Uterus (tissue), 3 donors: ENCODE measurements at regions not wholly inside any gene's neighbourhood (a gene's known extent, or its start where the extent isn't known, plus 50 kb on each side); places are given as distances from the start of the nearest gene placed in this dataset.

ENCODE experiments used
- DNase-seq, 2 donors: peaks; one replicate each; pipeline ENCODE4 v3.0.0-alpha.2; 2019 to 2020
- H3K27ac ChIP-seq, 2 donors: fragments of 200-600 bp; sonication (generic); 1 replicate in 1 of 2; 2 replicates in 1 of 2; pipeline ENCODE4 v1.5.1; 2016 to 2018
- H3K27me3 ChIP-seq, 2 donors: fragments of 200-600 bp; sonication (generic); one replicate each; pipeline ENCODE4 v1.5.1; 2018 to 2019; ENCODE audit warnings: control low read depth in 1 of 2
- H3K36me3 ChIP-seq, 2 donors: fragments of 200-600 bp; sonication (generic); one replicate each; pipeline ENCODE4 v1.5.1; 2019; ENCODE audit warnings: control low read depth in 1 of 2
- H3K4me1 ChIP-seq, 2 donors: fragments of 200-600 bp; sonication (generic); one replicate each; pipeline ENCODE4 v1.5.1; 2018 to 2019; ENCODE audit warnings: control low read depth in 1 of 2
- H3K4me3 ChIP-seq, 2 donors: fragments of 200-600 bp; sonication (generic); 1 replicate in 1 of 2; 2 replicates in 1 of 2; pipeline ENCODE4 v1.5.1; 2018 to 2019; ENCODE audit warnings: mild to moderate bottlenecking in 1 of 2
- H3K9me3 ChIP-seq, 2 donors: fragments of 200-600 bp; sonication (generic); one replicate each; pipeline ENCODE4 v1.5.1; 2019; ENCODE audit warnings: control low read depth in 1 of 2
- POLR2A ChIP-seq, 2 donors: fragments of 450-650 bp; IDR thresholded peaks; one replicate each; pipeline ENCODE4 v1.6.1; 2016; ENCODE audit warnings: antibody characterized with exemption in 2 of 2, mild to moderate bottlenecking in 1 of 2, moderate library complexity in 1 of 2
- intact Hi-C: fragments of 100-400 bp; cut with DNase I; formaldehyde crosslinking; loops from one replicate; pipeline ENCODE4 v1.15.1; 2023; ENCODE audit warnings: low total_unique reads
- TF ChIP-seq, protein P1 (sequence below), 4 experiments: fragments of 200-600 bp in 2 of 4; fragments of 450-650 bp in 2 of 4; sonication (generic) in 2 of 4; IDR thresholded peaks; one replicate each; pipeline ENCODE4 v1.5.1; 2016 to 2019; ENCODE audit warnings: antibody characterized with exemption in 4 of 4, mild to moderate bottlenecking in 2 of 4, moderate library complexity in 1 of 4
- donor health status: DM: yes; HTN: yes; CAD: no.

DNA sequence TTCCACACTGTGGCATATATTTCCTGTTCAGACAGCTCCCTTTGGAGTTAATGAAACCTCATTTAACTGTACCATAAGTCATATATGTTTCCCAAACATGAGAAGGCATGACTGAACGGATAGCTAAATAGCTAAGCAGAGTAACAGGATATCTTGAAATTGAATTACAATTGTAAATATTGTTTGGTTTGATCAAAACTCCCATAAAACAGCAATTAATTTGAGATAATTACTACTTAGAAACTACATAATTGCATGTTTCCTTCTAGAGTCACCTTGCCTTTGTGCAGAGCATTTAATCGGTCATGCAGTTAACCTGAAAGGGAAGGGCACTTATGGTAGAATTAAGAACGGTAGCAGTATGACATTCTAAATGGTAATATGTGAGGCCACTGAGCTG, 179.0 kb upstream of the MAP3K7 start:
- no peak overlapping the region for H3K4me3 ChIP-seq
- H3K27me3 ChIP-seq: no peaks in the 10 kb centered on the region
- no peaks in the 10 kb centered on the region for H3K4me1 ChIP-seq
- no peaks in the 10 kb centered on the region for H3K36me3 ChIP-seq
- TF ChIP-seq, protein P1, sequence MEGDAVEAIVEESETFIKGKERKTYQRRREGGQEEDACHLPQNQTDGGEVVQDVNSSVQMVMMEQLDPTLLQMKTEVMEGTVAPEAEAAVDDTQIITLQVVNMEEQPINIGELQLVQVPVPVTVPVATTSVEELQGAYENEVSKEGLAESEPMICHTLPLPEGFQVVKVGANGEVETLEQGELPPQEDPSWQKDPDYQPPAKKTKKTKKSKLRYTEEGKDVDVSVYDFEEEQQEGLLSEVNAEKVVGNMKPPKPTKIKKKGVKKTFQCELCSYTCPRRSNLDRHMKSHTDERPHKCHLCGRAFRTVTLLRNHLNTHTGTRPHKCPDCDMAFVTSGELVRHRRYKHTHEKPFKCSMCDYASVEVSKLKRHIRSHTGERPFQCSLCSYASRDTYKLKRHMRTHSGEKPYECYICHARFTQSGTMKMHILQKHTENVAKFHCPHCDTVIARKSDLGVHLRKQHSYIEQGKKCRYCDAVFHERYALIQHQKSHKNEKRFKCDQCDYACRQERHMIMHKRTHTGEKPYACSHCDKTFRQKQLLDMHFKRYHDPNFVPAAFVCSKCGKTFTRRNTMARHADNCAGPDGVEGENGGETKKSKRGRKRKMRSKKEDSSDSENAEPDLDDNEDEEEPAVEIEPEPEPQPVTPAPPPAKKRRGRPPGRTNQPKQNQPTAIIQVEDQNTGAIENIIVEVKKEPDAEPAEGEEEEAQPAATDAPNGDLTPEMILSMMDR (IDR thresholded peaks at IDR 0.05): no peak
- TF ChIP-seq POLR2A (IDR thresholded peaks at IDR 0.05): no peak
- intact Hi-C loops: no loop called here
- no peak for DNase-seq
- H3K27ac ChIP-seq: no peak overlapping the region
- no peaks in the 10 kb centered on the region for H3K9me3 ChIP-seq

DNA sequence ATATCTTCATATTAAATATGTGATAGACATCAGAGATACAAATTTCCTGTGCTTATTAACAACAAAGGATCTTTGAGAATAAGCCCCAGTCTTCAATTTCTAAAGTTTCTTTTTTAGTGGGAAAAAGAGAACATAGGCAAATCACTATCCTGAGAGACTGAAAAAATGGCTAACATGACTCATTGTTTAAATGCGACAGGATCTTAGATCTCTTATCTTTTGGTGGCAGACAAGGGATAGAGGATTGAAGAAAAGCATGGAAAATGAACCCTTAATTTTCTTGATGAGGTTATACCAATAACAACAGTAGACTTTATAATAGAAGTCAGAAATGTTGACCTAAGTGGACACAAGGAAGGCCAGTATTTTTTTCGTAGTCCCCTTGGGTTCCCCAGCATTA, 178.6 kb upstream of the MAP3K7 start:
- Histone ChIP-seq H3K4me3 (no peak overlapping the region), H3K4me1 (no peaks in the 10 kb centered on the region), H3K27me3 (no peaks in the 10 kb centered on the region), H3K36me3 (no peaks in the 10 kb centered on the region), H3K27ac (no peak overlapping the region), H3K9me3 (no peaks in the 10 kb centered on the region)
- TF ChIP-seq, protein P1 (IDR thresholded peaks at IDR 0.05): no peak
- no peak for TF ChIP-seq POLR2A (IDR thresholded peaks at IDR 0.05)
- DNase-seq: no peak
- intact Hi-C loops: no loop called here

DNA sequence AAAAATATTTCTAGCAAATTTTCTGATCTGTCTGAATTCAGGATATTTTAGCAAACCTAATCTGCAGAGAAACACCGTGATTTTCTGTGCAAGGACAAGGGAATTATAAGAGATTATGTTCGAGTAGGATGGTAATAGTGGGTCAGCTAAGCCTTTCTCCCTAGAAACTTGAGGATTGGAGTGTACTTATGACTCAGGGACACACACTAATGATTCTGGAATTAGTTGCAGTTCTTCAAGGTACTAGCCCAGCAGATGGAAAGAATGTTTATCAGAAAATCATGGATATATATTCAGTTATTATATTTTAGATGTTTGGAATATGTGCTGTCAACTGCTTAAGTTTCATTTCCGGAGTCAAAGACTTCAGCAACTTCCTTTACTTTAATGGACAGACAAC, 177.1 kb upstream of the MAP3K7 start:
- no peaks in the 10 kb centered on the region for H3K36me3 ChIP-seq
- no peaks in the 10 kb centered on the region for H3K27me3 ChIP-seq
- H3K27ac ChIP-seq: no peak overlapping the region
- no peak for TF ChIP-seq POLR2A (IDR thresholded peaks at IDR 0.05)
- TF ChIP-seq, protein P1 (IDR thresholded peaks at IDR 0.05): no peak
- intact Hi-C loops: no loop called here
- no peaks in the 10 kb centered on the region for H3K9me3 ChIP-seq
- no peak overlapping the region for H3K4me3 ChIP-seq
- H3K4me1 ChIP-seq: no peaks in the 10 kb centered on the region
- no peak for DNase-seq

DNA sequence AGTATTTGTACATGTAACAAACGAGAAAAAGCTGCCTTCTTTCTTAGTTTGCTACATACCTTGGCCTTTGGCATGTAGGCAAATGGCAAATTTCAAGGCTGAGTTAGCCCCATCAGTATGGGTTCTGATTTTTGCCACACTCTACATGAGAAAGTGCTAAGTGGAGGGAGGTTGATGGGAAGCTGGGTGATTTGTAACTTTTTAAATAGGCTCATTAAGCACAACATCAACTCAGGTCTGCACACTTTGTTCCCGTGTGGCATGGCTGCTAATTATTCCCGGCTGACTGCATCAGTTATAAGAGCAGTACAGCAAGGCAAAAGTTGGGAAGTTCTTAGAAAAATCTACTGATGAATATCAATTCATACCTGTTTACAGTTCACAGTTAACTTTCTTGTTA, 172.8 kb upstream of the MAP3K7 start:
- no peaks in the 10 kb centered on the region for H3K9me3 ChIP-seq
- no peak for DNase-seq
- H3K4me3 ChIP-seq: no peak overlapping the region
- TF ChIP-seq, protein P1 (IDR thresholded peaks at IDR 0.05): no peak
- TF ChIP-seq POLR2A (IDR thresholded peaks at IDR 0.05): no peak
- intact Hi-C loops: no loop called here
- no peaks in the 10 kb centered on the region for H3K4me1 ChIP-seq
- H3K27ac ChIP-seq: no peak overlapping the region
- H3K36me3 ChIP-seq: no peaks in the 10 kb centered on the region
- no peaks in the 10 kb centered on the region for H3K27me3 ChIP-seq

DNA sequence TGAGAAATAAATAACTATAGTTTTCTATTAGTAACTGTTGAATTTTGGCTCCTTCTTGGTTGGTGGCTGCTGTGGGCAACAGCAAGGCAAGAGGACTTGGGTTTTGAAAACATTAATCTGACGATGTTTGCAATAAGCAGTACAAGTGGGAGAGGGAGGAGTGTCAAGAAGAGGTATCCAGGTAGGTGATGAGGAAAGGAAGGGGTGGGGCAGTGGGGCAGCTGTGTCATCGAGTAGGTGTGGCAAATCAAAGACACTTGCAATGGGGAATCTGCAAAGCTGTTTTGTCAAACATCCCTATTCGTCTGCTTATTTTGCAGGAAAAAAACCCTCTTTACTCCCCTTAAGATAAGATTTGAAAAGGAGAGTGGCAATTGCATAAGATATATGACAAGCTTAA, 171.9 kb upstream of the MAP3K7 start:
- no peak overlapping the region for H3K4me3 ChIP-seq
- TF ChIP-seq POLR2A (IDR thresholded peaks at IDR 0.05): no peak
- TF ChIP-seq, protein P1 (IDR thresholded peaks at IDR 0.05): no peak
- intact Hi-C loops: no loop called here
- no peaks in the 10 kb centered on the region for H3K36me3 ChIP-seq
- H3K27ac ChIP-seq: no peak overlapping the region
- H3K9me3 ChIP-seq: no peaks in the 10 kb centered on the region
- no peaks in the 10 kb centered on the region for H3K27me3 ChIP-seq
- no peaks in the 10 kb centered on the region for H3K4me1 ChIP-seq
- DNase-seq: no peak
